ENCODE measurements at regions not wholly inside any gene's neighbourhood (a gene's known extent, or its start where the extent isn't known, plus 50 kb on each side); places are given as distances from the start of the nearest gene placed in this dataset.

DNA sequence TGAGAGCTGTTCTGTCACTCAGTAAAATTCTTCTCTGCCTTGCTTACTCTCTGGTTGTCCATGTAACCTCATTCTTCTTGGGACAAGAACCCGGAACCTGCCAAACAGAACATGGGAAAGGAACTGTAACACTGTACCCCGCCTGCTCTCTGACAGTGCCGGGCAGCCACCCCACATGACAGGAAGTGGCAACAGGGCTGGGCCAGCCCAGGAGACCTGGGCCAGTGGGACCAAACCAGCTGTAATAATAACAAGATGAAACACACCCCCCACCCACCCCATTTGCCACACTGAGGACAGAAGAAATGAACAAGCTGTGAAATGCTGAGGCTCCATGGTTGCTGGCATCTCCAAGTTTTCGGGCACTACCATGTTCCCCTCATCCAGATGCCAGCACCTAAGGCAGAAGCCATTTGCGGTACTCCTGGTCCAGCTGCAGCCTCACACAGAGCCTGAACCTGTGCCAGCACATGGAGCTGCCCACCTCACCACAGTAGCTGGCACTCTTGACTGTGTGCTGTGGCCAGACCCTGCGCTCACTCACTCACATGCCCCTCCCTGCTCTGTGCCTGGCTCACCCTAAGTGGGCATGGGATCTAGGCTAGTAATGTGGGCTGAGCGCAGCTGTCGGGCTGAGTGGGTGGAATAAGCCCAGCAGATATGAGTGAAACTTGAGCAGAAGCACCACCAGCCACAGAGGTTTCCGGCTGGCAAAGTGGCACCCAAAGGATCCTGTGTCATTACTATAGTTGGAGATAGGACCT is 126.2 kb upstream of the UGT8 start:
- Histone ChIP-seq H3K4me3 (no peak overlapping the region), H3K27ac (no peak overlapping the region), H3K27me3 (no peaks in the 10 kb centered on the region), H3K36me3 (no peaks in the 10 kb centered on the region), H3K4me1 (no peaks in the 10 kb centered on the region), H3K9me3 (no peaks in the 10 kb centered on the region)
- TF ChIP-seq, protein P1, sequence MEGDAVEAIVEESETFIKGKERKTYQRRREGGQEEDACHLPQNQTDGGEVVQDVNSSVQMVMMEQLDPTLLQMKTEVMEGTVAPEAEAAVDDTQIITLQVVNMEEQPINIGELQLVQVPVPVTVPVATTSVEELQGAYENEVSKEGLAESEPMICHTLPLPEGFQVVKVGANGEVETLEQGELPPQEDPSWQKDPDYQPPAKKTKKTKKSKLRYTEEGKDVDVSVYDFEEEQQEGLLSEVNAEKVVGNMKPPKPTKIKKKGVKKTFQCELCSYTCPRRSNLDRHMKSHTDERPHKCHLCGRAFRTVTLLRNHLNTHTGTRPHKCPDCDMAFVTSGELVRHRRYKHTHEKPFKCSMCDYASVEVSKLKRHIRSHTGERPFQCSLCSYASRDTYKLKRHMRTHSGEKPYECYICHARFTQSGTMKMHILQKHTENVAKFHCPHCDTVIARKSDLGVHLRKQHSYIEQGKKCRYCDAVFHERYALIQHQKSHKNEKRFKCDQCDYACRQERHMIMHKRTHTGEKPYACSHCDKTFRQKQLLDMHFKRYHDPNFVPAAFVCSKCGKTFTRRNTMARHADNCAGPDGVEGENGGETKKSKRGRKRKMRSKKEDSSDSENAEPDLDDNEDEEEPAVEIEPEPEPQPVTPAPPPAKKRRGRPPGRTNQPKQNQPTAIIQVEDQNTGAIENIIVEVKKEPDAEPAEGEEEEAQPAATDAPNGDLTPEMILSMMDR (IDR thresholded peaks at IDR 0.05) = no peak
- no peak for TF ChIP-seq POLR2A (IDR thresholded peaks at IDR 0.05)
- no peak for DNase-seq

DNA sequence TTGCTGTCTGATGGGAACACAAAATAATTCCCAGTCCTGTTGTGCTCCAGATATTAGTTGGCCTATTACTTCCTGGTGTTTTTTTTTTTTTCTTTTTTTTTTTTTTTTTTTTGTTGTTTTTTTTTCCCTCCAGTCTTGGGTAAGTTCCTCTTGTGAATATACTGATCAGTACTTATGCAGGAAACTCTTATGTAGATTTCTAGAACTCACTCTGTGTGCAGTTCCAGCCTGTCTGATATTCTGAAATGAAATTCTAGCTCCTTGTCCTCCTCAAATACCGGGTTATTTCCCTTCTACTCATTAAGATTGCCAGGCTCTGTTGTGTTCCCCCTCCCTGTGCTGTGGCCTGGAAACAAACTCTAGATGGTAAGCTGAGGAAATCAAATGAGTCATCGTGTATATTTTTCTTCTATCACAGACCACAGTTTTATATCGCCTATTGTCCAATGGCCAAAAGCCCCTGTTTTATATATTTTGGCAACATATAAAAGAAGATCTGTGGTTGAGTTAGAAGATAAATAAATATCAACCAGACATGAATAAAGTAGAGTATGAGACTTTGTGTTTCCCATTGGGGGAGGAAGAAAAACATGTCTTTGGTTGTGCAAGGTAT is 124.3 kb upstream of the UGT8 start:
- H3K4me1 ChIP-seq = no peaks in the 10 kb centered on the region
- H3K36me3 ChIP-seq = no peaks in the 10 kb centered on the region
- no peaks in the 10 kb centered on the region for H3K27me3 ChIP-seq
- no peaks in the 10 kb centered on the region for H3K9me3 ChIP-seq
- no peak overlapping the region for H3K4me3 ChIP-seq
- DNase-seq = no peak
- no peak for TF ChIP-seq POLR2A (IDR thresholded peaks at IDR 0.05)
- TF ChIP-seq, protein P1 (IDR thresholded peaks at IDR 0.05) = no peak
- H3K27ac ChIP-seq = no peak overlapping the region

DNA sequence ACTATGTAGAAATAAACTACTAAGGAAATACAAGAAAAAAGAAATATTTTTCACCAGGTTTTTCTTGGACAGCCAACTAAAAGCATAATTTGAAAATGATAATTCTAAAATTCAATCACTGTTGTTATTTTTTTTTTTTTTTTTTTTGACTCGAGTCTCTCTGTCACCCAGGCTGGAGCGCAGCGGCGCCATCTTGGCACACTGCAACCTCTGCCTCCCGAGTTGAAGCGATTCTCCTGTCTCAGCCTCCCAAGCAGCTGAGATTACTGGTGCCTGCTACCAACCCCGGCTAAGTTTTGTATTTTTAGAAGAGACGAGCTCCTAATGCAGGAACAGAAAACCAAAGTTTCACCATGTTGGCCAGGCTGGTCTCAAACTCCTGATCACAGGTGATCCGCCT is 122.3 kb upstream of the UGT8 start:
- Histone ChIP-seq H3K36me3 (no peaks in the 10 kb centered on the region), H3K4me1 (no peaks in the 10 kb centered on the region), H3K27ac (no peak overlapping the region), H3K4me3 (no peak overlapping the region), H3K9me3 (no peaks in the 10 kb centered on the region), H3K27me3 (no peaks in the 10 kb centered on the region)
- DNase-seq = no peak
- TF ChIP-seq, protein P1 (IDR thresholded peaks at IDR 0.05) = no peak

DNA sequence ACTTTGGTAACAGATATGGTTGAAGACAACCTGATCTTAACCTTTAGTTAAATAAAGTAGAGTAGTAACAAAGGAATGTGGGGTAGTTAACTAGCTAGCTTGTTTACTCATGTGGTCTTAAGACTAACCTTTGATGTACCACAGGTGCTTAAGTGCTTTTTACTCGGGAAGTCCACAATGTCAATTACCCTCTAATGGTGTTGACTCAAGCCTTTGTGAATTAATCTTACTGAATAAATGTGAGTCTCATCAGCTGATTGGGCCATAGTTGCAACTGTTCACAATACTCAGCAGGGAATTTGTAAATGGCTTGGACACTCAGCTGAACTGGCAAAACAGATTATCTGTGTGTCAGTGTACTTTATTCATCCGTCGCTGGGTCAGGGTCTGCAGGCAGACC is 119.0 kb upstream of the UGT8 start:
- no peaks in the 10 kb centered on the region for H3K27me3 ChIP-seq
- H3K9me3 ChIP-seq = no peaks in the 10 kb centered on the region
- H3K36me3 ChIP-seq = no peaks in the 10 kb centered on the region
- no peak overlapping the region for H3K27ac ChIP-seq
- H3K4me3 ChIP-seq = no peak overlapping the region
- no peak for DNase-seq
- no peaks in the 10 kb centered on the region for H3K4me1 ChIP-seq
- TF ChIP-seq, protein P1 (IDR thresholded peaks at IDR 0.05) = no peak
- TF ChIP-seq POLR2A (IDR thresholded peaks at IDR 0.05) = no peak

DNA sequence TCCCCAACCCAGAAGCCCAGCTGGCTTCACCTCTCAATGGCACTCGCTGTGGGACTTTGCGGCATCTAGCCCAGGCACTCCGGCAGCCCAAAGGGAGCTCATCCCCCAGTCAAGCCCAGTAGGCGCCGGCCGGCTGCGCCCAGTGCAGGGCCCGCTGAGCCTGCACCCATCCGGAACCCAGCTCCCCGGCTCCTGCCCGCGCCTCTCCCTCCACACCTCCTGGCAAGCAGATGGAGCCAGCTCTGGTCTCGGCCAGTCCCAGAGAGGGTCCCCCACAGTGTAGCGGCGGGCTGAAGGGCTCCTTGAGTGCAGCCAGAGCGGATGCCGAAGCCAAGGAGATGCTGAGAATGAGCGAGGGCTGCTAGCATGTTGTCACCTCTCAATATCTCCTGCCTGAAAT is 116.8 kb upstream of the UGT8 start:
- DNase-seq = no peak
- Histone ChIP-seq H3K27me3 (no peaks in the 10 kb centered on the region), H3K4me1 (no peaks in the 10 kb centered on the region), H3K27ac (no peak overlapping the region), H3K9me3 (no peaks in the 10 kb centered on the region), H3K36me3 (no peaks in the 10 kb centered on the region), H3K4me3 (no peak overlapping the region)
- TF ChIP-seq, protein P1 (IDR thresholded peaks at IDR 0.05) = no peak
- TF ChIP-seq POLR2A (IDR thresholded peaks at IDR 0.05) = no peak
